GM18858 (cell line): ENCODE measurements at regions not wholly inside any gene's neighbourhood (a gene's known extent, or its start where the extent isn't known, plus 50 kb on each side); places are given as distances from the start of the nearest gene placed in this dataset.

Source experiments
- ATAC-seq: cut with Tn5 transposase; IDR thresholded peaks from one replicate; pipeline ENCODE4 v1.9.1; 2021; ENCODE audit not compliant: unreplicated experiment

- no peak for ATAC-seq
Observed at GRCh38 chr10:36636879-36637278, 488.5 kb upstream of the ANKRD30A start.

- no peak for ATAC-seq
Observed at GRCh38 chr10:36636285-36636839, 489.0 kb upstream of the ANKRD30A start.

- ATAC-seq, result no peak
Observed at GRCh38 chr10:36634916-36635315, 490.5 kb upstream of the ANKRD30A start.

GRCh38 chr10:36630267-36630666 lies 495.1 kb upstream of the ANKRD30A start:
- no peak for ATAC-seq

GRCh38 chr10:36629476-36629875 lies 495.9 kb upstream of the ANKRD30A start:
- ATAC-seq, result no peak

- ATAC-seq, result no peak
Observed at GRCh38 chr10:36624551-36625100, 500.8 kb upstream of the ANKRD30A start.

- no peak for ATAC-seq
Observed at GRCh38 chr10:36621346-36621745, 504.1 kb upstream of the ANKRD30A start.

GRCh38 chr10:36612436-36612835 lies 513.0 kb upstream of the ANKRD30A start:
- ATAC-seq, result no peak

GRCh38 chr10:36608866-36609265 lies 516.5 kb upstream of the ANKRD30A start:
- no peak for ATAC-seq

GRCh38 chr10:36608251-36608650 lies 517.1 kb upstream of the ANKRD30A start:
- ATAC-seq, result no peak

GRCh38 chr10:36606234-36606839 lies 519.1 kb upstream of the ANKRD30A start:
- ATAC-seq, result no peak

GRCh38 chr10:36604316-36604715 lies 521.1 kb upstream of the ANKRD30A start:
- no peak for ATAC-seq

- no peak for ATAC-seq
Observed at GRCh38 chr10:36603688-36604087, 521.7 kb upstream of the ANKRD30A start.

- ATAC-seq, result no peak
Observed at GRCh38 chr10:36602374-36602773, 523.0 kb upstream of the ANKRD30A start.

GRCh38 chr10:36597756-36598320 lies 527.6 kb upstream of the ANKRD30A start:
- ATAC-seq, result no peak

GRCh38 chr10:36592964-36593363 lies 532.4 kb upstream of the ANKRD30A start:
- ATAC-seq, result no peak

GRCh38 chr10:36591436-36591835 lies 534.0 kb upstream of the ANKRD30A start:
- no peak for ATAC-seq

GRCh38 chr10:36583690-36584089 lies 541.7 kb upstream of the ANKRD30A start:
- no peak for ATAC-seq

GRCh38 chr10:36581237-36581636 lies 544.2 kb upstream of the ANKRD30A start:
- ATAC-seq, result no peak

GRCh38 chr10:36578306-36578705 lies 547.1 kb upstream of the ANKRD30A start:
- no peak for ATAC-seq

GRCh38 chr10:36577126-36577525 lies 548.3 kb upstream of the ANKRD30A start:
- ATAC-seq, result no peak

- ATAC-seq, result no peak
Observed at GRCh38 chr10:36574207-36574606, 551.2 kb upstream of the ANKRD30A start.
